ENCODE measurements at regions not wholly inside any gene's neighbourhood (a gene's known extent, or its start where the extent isn't known, plus 50 kb on each side); places are given as distances from the start of the nearest gene placed in this dataset.

GRCh38 chr20:21613512-21613911 is 92.0 kb upstream of the PAX1 start:
- no peak for TF ChIP-seq CTCF (IDR thresholded peaks at IDR 0.05; ENCODE audit: poor library complexity, severe bottlenecking)
- no peak for TF ChIP-seq EZH2 (IDR thresholded peaks at IDR 0.05; ENCODE audit: borderline replicate concordance, insufficient read depth, low read length, poor library complexity, severe bottlenecking)
- TF ChIP-seq RAD21 (conservative IDR thresholded peaks at IDR 0.05): no peak
- no peak for TF ChIP-seq MXI1 (conservative IDR thresholded peaks at IDR 0.05; ENCODE audit: poor library complexity, severe bottlenecking)

Measured in neural cell (in vitro differentiated cells).